NT2/D1 (cell line): ENCODE measurements at regions not wholly inside any gene's neighbourhood (a gene's known extent, or its start where the extent isn't known, plus 50 kb on each side); places are given as distances from the start of the nearest gene placed in this dataset.

ENCODE experiments used
- DNase-seq: peaks from one replicate; pipeline ENCODE4 v3.0.0-alpha.2; 2011; ENCODE audit warnings: low read depth, low spot score
- H3K27me3 ChIP-seq: 2 replicates; pipeline ENCODE4 v1.6.0; 2011; ENCODE audit warnings: mild to moderate bottlenecking; ENCODE audit not compliant: insufficient read length, insufficient read depth
- H3K36me3 ChIP-seq: 2 replicates; pipeline ENCODE4 v1.6.1; 2011; ENCODE audit warnings: mild to moderate bottlenecking, low read length, mixed read lengths; ENCODE audit not compliant: insufficient read depth, insufficient read length
- H3K4me1 ChIP-seq: 2 replicates; pipeline ENCODE4 v1.5.1; 2011; ENCODE audit not compliant: insufficient read depth, insufficient read length
- H3K4me3 ChIP-seq: 2 replicates; pipeline ENCODE4 v1.5.1; 2011; ENCODE audit warnings: low read depth; ENCODE audit not compliant: insufficient read length
- H3K9ac ChIP-seq: 2 replicates; pipeline ENCODE4 v1.6.0; 2011; ENCODE audit warnings: low read depth; ENCODE audit not compliant: insufficient read length
- H3K9me3 ChIP-seq: 2 replicates; pipeline ENCODE4 v1.5.1; 2011; ENCODE audit warnings: mild to moderate bottlenecking, low read length; ENCODE audit not compliant: insufficient read depth
- SUZ12 ChIP-seq: IDR thresholded peaks from 2 replicates; pipeline ENCODE4 v1.6.1; 2011; ENCODE audit not compliant: insufficient read length, insufficient read depth; ENCODE audit errors: extremely low read depth
- YY1 ChIP-seq: IDR thresholded peaks from 2 replicates; pipeline ENCODE4 v1.6.1; 2011; ENCODE audit not compliant: insufficient read length, insufficient read depth
- ZNF274 ChIP-seq: IDR thresholded peaks from 2 replicates; pipeline ENCODE4 v1.6.1; 2011; ENCODE audit warnings: mild to moderate bottlenecking, low read depth, low read length

DNA sequence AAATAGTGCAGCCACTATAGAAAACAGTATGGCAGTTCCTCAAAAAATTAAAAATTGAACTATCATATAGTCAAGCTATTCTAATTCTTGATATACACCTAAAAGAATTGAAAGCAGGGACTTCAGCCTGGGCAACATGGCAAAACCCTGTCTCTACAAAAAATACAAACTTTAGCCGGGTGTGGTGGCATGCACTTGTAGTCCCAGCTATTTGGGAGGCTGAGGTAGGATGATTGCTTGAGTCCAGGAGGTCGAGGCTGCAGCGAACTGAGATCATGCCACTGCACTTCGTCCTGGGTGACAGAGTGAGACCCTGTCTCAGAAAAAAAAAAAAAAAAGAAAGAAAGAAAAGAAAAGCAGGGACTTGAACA lies 64.0 kb upstream of the FOXN2 start:
- Histone ChIP-seq H3K9me3 (no peaks in the 10 kb centered on the region), H3K27me3 (no peaks in the 10 kb centered on the region), H3K4me1 (no peaks in the 10 kb centered on the region), H3K4me3 (no peak overlapping the region), H3K9ac (no peak overlapping the region), H3K36me3 (no peaks in the 10 kb centered on the region)
- TF ChIP-seq ZNF274 (no peak), SUZ12 (no peak), YY1 (no peak)
- DNase-seq: no peak

DNA sequence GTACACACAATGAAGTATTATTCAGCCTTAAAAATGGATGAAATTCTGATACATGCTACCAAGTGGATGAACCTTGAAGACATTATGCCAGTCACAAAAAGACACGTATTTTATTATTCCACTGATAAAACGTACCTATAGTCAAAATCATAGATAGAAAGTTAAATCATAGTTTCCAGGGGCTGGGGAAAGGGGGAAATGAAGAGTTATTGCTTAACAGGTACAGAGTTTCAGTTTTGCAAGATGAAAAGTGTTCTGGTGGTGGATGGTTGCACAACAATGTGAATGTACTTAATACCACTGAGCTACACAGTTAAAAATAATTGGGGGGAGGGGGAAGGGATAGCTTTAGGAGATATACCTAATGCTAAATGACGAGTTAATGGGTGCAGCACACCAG lies 63.5 kb upstream of the FOXN2 start:
- H3K36me3 ChIP-seq: no peaks in the 10 kb centered on the region
- H3K4me1 ChIP-seq: no peaks in the 10 kb centered on the region
- DNase-seq: no peak
- H3K4me3 ChIP-seq: no peak overlapping the region
- H3K9me3 ChIP-seq: no peaks in the 10 kb centered on the region
- no peak overlapping the region for H3K9ac ChIP-seq
- no peaks in the 10 kb centered on the region for H3K27me3 ChIP-seq
- TF ChIP-seq YY1 (no peak), ZNF274 (no peak), SUZ12 (no peak)

GRCh38 chr2:48251437-48252148 lies 62.9 kb upstream of the FOXN2 start:
- H3K9ac ChIP-seq: no peak overlapping the region
- H3K4me3 ChIP-seq: no peak overlapping the region
- no peak for DNase-seq
- H3K36me3 ChIP-seq: no peaks in the 10 kb centered on the region
- no peaks in the 10 kb centered on the region for H3K4me1 ChIP-seq
- H3K9me3 ChIP-seq: no peaks in the 10 kb centered on the region
- TF ChIP-seq ZNF274 (no peak), SUZ12 (no peak), YY1 (no peak)
- no peaks in the 10 kb centered on the region for H3K27me3 ChIP-seq

GRCh38 chr2:48253301-48253700 lies 61.2 kb upstream of the FOXN2 start:
- no peak for DNase-seq
- H3K36me3 ChIP-seq: no peaks in the 10 kb centered on the region

DNA sequence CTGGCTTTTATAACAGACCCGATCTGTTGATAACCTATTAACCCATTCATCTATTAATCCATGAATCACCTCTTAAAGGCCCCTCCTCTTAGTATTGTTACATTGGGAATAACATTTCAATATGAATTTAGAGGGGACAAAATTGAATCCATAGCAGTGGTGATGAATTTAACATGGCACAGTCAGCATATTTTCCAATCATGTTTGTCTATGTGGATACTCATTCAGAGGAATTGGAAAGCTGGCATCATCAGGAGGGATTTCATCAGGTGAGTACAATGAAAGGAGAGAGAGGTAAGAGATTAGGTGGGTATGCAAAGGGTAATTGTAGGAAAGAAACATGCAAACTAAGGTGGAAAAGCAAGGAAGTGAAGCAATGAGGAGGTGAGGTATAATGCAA lies 59.6 kb upstream of the FOXN2 start:
- Histone ChIP-seq H3K4me3 (no peak overlapping the region), H3K36me3 (no peaks in the 10 kb centered on the region), H3K27me3 (no peaks in the 10 kb centered on the region), H3K4me1 (no peaks in the 10 kb centered on the region), H3K9ac (no peak overlapping the region), H3K9me3 (no peaks in the 10 kb centered on the region)
- TF ChIP-seq ZNF274 (no peak), SUZ12 (no peak), YY1 (no peak)
- DNase-seq: no peak

More at GRCh38 chr2:48253301-48253700, 61.2 kb upstream of the FOXN2 start:
- Histone ChIP-seq H3K4me3 (no peak overlapping the region), H3K9ac (no peak overlapping the region), H3K9me3 (no peaks in the 10 kb centered on the region), H3K27me3 (no peaks in the 10 kb centered on the region), H3K4me1 (no peaks in the 10 kb centered on the region)
- no peak for TF ChIP-seq YY1
- no peak for TF ChIP-seq ZNF274
- no peak for TF ChIP-seq SUZ12

GRCh38 chr2:48257456-48257855 lies 57.0 kb upstream of the FOXN2 start:
- Histone ChIP-seq H3K9ac (no peak overlapping the region), H3K4me1 (no peaks in the 10 kb centered on the region), H3K9me3 (no peaks in the 10 kb centered on the region), H3K36me3 (no peaks in the 10 kb centered on the region), H3K27me3 (no peaks in the 10 kb centered on the region), H3K4me3 (no peak overlapping the region)
- no peak for DNase-seq
- no peak for TF ChIP-seq ZNF274
- no peak for TF ChIP-seq YY1
- TF ChIP-seq SUZ12: no peak

GRCh38 chr2:48258481-48259149 lies 55.9 kb upstream of the FOXN2 start:
- no peak for TF ChIP-seq YY1
- no peak for TF ChIP-seq ZNF274
- TF ChIP-seq SUZ12: no peak
- Histone ChIP-seq H3K36me3 (no peaks in the 10 kb centered on the region), H3K9me3 (no peaks in the 10 kb centered on the region), H3K9ac (no peak overlapping the region), H3K27me3 (no peaks in the 10 kb centered on the region), H3K4me1 (no peaks in the 10 kb centered on the region), H3K4me3 (no peak overlapping the region)
- no peak for DNase-seq
